Smooth muscle cell (in vitro differentiated cells): ENCODE measurements at regions not wholly inside any gene's neighbourhood (a gene's known extent, or its start where the extent isn't known, plus 50 kb on each side); places are given as distances from the start of the nearest gene placed in this dataset.

Experiments
- DNase-seq: peaks from one replicate; lab custom pipeline; 2025; ENCODE audit not compliant: unreplicated experiment; lab: John Stamatoyannopoulos, UW
- H2AFZ ChIP-seq: fragments of 200-600 bp; sonication (generic); 2 replicates; pipeline ENCODE4 v1.6.0; 2016; ENCODE audit warnings: antibody characterized with exemption, low read depth, mild to moderate bottlenecking
- H3F3A ChIP-seq: fragments of 200-600 bp; sonication (generic); 2 replicates; pipeline ENCODE4 v1.6.0; 2017; ENCODE audit warnings: antibody characterized with exemption, low read depth
- H3K27ac ChIP-seq: fragments of 200-600 bp; sonication (generic); 2 replicates; pipeline ENCODE4 v1.5.1; 2016; ENCODE audit warnings: low read depth, mild to moderate bottlenecking
- H3K27me3 ChIP-seq: fragments of 200-600 bp; sonication (generic); 2 replicates; pipeline ENCODE4 v1.6.1; 2016; ENCODE audit warnings: low read depth, mild to moderate bottlenecking
- H3K36me3 ChIP-seq: fragments of 200-600 bp; sonication (generic); 2 replicates; pipeline ENCODE4 v1.5.1; 2016; ENCODE audit warnings: low read depth
- H3K4me1 ChIP-seq: fragments of 200-600 bp; sonication (generic); 2 replicates; pipeline ENCODE4 v1.5.1; 2016; ENCODE audit warnings: low read depth
- H3K4me2 ChIP-seq: fragments of 200-600 bp; sonication (generic); 2 replicates; pipeline ENCODE4 v1.6.0; 2016; ENCODE audit warnings: mild to moderate bottlenecking
- H3K4me3 ChIP-seq: fragments of 200-600 bp; sonication (generic); 2 replicates; pipeline ENCODE4 v1.5.1; 2016; ENCODE audit warnings: mild to moderate bottlenecking
- H3K79me2 ChIP-seq: fragments of 200-600 bp; sonication (generic); 2 replicates; pipeline ENCODE4 v1.6.0; 2016; ENCODE audit warnings: low read depth, mild to moderate bottlenecking
- H3K9ac ChIP-seq: fragments of 200-600 bp; sonication (generic); 2 replicates; pipeline ENCODE4 v1.6.0; 2016; ENCODE audit warnings: low read depth
- H3K9me3 ChIP-seq: fragments of 200-600 bp; sonication (generic); replicated peaks from 2 replicates; pipeline ENCODE4 v1.5.1; 2016; ENCODE audit warnings: low read depth
- H4K20me1 ChIP-seq: fragments of 200-600 bp; sonication (generic); 2 replicates; pipeline ENCODE4 v1.6.0; 2016; ENCODE audit warnings: low read depth
- CTCF ChIP-seq: fragments of 200-600 bp; sonication (generic); IDR thresholded peaks from 2 replicates; pipeline ENCODE4 v1.5.1; 2017; ENCODE audit warnings: borderline replicate concordance, mild to moderate bottlenecking, antibody characterized with exemption; ENCODE audit not compliant: insufficient read depth, poor library complexity, severe bottlenecking
- WGBS: methylation state at CpG from one replicate; pipeline ENCODE4 v1.1.7; 2016; ENCODE audit warnings: low lambda C conversion rate; 5-methylcytosine and 5-hydroxymethylcytosine counted together

- H3F3A ChIP-seq: no peaks in the 10 kb centered on the region
- no peaks in the 10 kb centered on the region for H3K36me3 ChIP-seq
- no peak overlapping the region for H3K4me3 ChIP-seq
- no peaks in the 10 kb centered on the region for H3K9me3 ChIP-seq
- H4K20me1 ChIP-seq: no peaks in the 10 kb centered on the region
- H3K79me2 ChIP-seq: no peaks in the 10 kb centered on the region
- H3K27me3 ChIP-seq: no peaks in the 10 kb centered on the region
- H3K9ac ChIP-seq: no peak overlapping the region
- H3K4me2 ChIP-seq: no peak overlapping the region
- 80% methylated on average over 1 of the region's 1 CpG for WGBS
- TF ChIP-seq CTCF: no peak
- DNase-seq: no peak
- H3K27ac ChIP-seq: no peak overlapping the region
- H3K4me1 ChIP-seq: no peaks in the 10 kb centered on the region
- no peak overlapping the region for H2AFZ ChIP-seq
These were observed 908.0 kb upstream of the COX7C start for GRCh38 chr5:85709728-85710127.

GRCh38 chr5:85716344-85717202 lies 901.2 kb upstream of the COX7C start:
- Histone ChIP-seq H3K79me2 (no peaks in the 10 kb centered on the region), H3K4me1 (no peaks in the 10 kb centered on the region), H3K9me3 (no peaks in the 10 kb centered on the region), H4K20me1 (no peaks in the 10 kb centered on the region), H3K27me3 (no peaks in the 10 kb centered on the region), H3K4me3 (no peak overlapping the region), H2AFZ (no peak overlapping the region), H3K36me3 (no peaks in the 10 kb centered on the region), H3K9ac (no peak overlapping the region), H3F3A (no peaks in the 10 kb centered on the region), H3K4me2 (no peak overlapping the region), H3K27ac (no peak overlapping the region)
- DNase-seq: no peak
- 92% methylated on average over 8 of the region's 8 CpGs for WGBS
- TF ChIP-seq CTCF: no peak

- no peak for DNase-seq
- H2AFZ ChIP-seq: no peak overlapping the region
- 84% methylated on average over 1 of the region's 1 CpG for WGBS
These were observed 900.6 kb upstream of the COX7C start for GRCh38 chr5:85717203-85717563.

More at GRCh38 chr5:85717203-85717563, 900.6 kb upstream of the COX7C start:
- Histone ChIP-seq H3K9ac (no peak overlapping the region), H3K36me3 (no peaks in the 10 kb centered on the region), H3K4me2 (no peak overlapping the region), H3F3A (no peaks in the 10 kb centered on the region), H3K9me3 (no peaks in the 10 kb centered on the region), H3K27ac (no peak overlapping the region), H3K4me3 (no peak overlapping the region), H3K27me3 (no peaks in the 10 kb centered on the region), H3K4me1 (no peaks in the 10 kb centered on the region), H3K79me2 (no peaks in the 10 kb centered on the region), H4K20me1 (no peaks in the 10 kb centered on the region)
- no peak for TF ChIP-seq CTCF
